NCI-H2107 treated with DMSO at 0.1 percent for 48 hours (cell line): ENCODE measurements at regions not wholly inside any gene's neighbourhood (a gene's known extent, or its start where the extent isn't known, plus 50 kb on each side); places are given as distances from the start of the nearest gene placed in this dataset.
"Not testable (repeated sequence)": the region's sequence is repeated elsewhere in the genome, so short reads cannot be mapped to it uniquely, and the experiment has no call there.

ENCODE experiments used
- DNase-seq: peaks from one replicate; lab custom pipeline; 2025; ENCODE audit not compliant: unreplicated experiment; lab: John Stamatoyannopoulos, UW

GRCh38 chr4:64846417-64846816, 437.2 kb upstream of the TECRL start:
- no peak for DNase-seq

GRCh38 chr4:64829749-64830148, 420.5 kb upstream of the TECRL start:
- DNase-seq, result no peak

- no peak for DNase-seq
Observed at GRCh38 chr4:64824591-64824990, 415.3 kb upstream of the TECRL start.

GRCh38 chr4:64822405-64822804, 413.2 kb upstream of the TECRL start:
- no peak for DNase-seq

GRCh38 chr4:64821219-64821976, 412.1 kb upstream of the TECRL start:
- no peak for DNase-seq

- DNase-seq, result no peak
Observed at GRCh38 chr4:64814616-64815015, 405.4 kb upstream of the TECRL start.

GRCh38 chr4:64807821-64808220, 398.6 kb upstream of the TECRL start:
- DNase-seq, result no peak

GRCh38 chr4:64799751-64800150, 390.5 kb upstream of the TECRL start:
- no peak for DNase-seq

- not testable (repeated sequence) for DNase-seq
Observed at GRCh38 chr4:64798828-64799227, 389.6 kb upstream of the TECRL start.

GRCh38 chr4:64796581-64796980, 387.3 kb upstream of the TECRL start:
- DNase-seq, result no peak

GRCh38 chr4:64784125-64784524, 374.9 kb upstream of the TECRL start:
- peak; percentile 7 for DNase-seq

GRCh38 chr4:64781737-64782326, 372.6 kb upstream of the TECRL start:
- DNase-seq, result peak; percentile 6

- peak; percentile 22 for DNase-seq
Observed at GRCh38 chr4:64780664-64781063, 371.4 kb upstream of the TECRL start.

GRCh38 chr4:64777286-64777685, 368.0 kb upstream of the TECRL start:
- no peak for DNase-seq

GRCh38 chr4:64776820-64777219, 367.6 kb upstream of the TECRL start:
- no peak for DNase-seq

- DNase-seq, result no peak
Observed at GRCh38 chr4:64774626-64775025, 365.4 kb upstream of the TECRL start.

GRCh38 chr4:64771149-64771548, 361.9 kb upstream of the TECRL start:
- DNase-seq, result no peak

GRCh38 chr4:64767547-64767946, 358.3 kb upstream of the TECRL start:
- DNase-seq, result no peak

- no peak for DNase-seq
Observed at GRCh38 chr4:64766565-64766964, 357.3 kb upstream of the TECRL start.

GRCh38 chr4:64756016-64756415, 346.8 kb upstream of the TECRL start:
- no peak for DNase-seq

- no peak for DNase-seq
Observed at GRCh38 chr4:64747919-64748715, 338.9 kb upstream of the TECRL start.

- no peak for DNase-seq
Observed at GRCh38 chr4:64738240-64738639, 329.0 kb upstream of the TECRL start.
